Ishikawa (cell line): ENCODE measurements at regions not wholly inside any gene's neighbourhood (a gene's known extent, or its start where the extent isn't known, plus 50 kb on each side); places are given as distances from the start of the nearest gene placed in this dataset.

Source experiments
- CEBPB ChIP-seq: IDR thresholded peaks from 2 replicates; pipeline ENCODE4 v1.6.1; 2012
- CREB1 ChIP-seq: IDR thresholded peaks from 2 replicates; pipeline ENCODE4 v1.6.1; 2012; ENCODE audit warnings: low read depth
- EGR1 ChIP-seq: IDR thresholded peaks from 2 replicates; pipeline ENCODE4 v1.6.1; 2012
- EP300 ChIP-seq: IDR thresholded peaks from 2 replicates; pipeline ENCODE4 v1.6.1; 2012; ENCODE audit warnings: borderline replicate concordance
- FOXM1 ChIP-seq: IDR thresholded peaks from 2 replicates; pipeline ENCODE4 v1.6.1; 2012; ENCODE audit warnings: low read depth, borderline replicate concordance
- MAX ChIP-seq: IDR thresholded peaks from 2 replicates; pipeline ENCODE4 v1.6.1; 2012
- TAF1 ChIP-seq: IDR thresholded peaks from 2 replicates; pipeline ENCODE4 v1.6.1; 2012; ENCODE audit warnings: low read depth, mild to moderate bottlenecking
- ZBTB7A ChIP-seq: IDR thresholded peaks from 2 replicates; pipeline ENCODE4 v1.6.1; 2012; ENCODE audit warnings: low read depth
- TF ChIP-seq, protein P1 (sequence below): IDR thresholded peaks from 2 replicates; pipeline ENCODE4 v1.6.1; 2012; ENCODE audit warnings: low read depth, mild to moderate bottlenecking

DNA sequence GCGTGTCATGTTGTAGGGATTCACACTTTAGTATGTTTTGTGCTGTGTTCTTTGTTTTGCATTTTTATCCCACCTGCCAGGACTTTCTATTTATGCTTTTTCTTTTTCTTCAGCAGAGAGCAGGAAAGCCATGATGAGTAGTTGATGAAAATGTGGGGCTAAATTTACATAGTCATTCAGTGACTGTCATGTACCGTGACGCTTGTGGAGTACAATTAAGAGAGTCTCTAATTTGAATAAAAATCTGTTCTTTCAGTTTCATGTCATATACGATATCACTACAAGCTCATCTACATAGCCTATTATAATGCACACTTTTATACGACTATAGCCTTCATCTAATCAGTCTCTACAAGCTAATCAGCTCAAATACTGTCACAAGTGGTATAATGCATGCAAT lies 112.7 kb upstream of the SPATS2L start:
- no peak for TF ChIP-seq MAX
- TF ChIP-seq FOXM1 = no peak
- TF ChIP-seq, protein P1, sequence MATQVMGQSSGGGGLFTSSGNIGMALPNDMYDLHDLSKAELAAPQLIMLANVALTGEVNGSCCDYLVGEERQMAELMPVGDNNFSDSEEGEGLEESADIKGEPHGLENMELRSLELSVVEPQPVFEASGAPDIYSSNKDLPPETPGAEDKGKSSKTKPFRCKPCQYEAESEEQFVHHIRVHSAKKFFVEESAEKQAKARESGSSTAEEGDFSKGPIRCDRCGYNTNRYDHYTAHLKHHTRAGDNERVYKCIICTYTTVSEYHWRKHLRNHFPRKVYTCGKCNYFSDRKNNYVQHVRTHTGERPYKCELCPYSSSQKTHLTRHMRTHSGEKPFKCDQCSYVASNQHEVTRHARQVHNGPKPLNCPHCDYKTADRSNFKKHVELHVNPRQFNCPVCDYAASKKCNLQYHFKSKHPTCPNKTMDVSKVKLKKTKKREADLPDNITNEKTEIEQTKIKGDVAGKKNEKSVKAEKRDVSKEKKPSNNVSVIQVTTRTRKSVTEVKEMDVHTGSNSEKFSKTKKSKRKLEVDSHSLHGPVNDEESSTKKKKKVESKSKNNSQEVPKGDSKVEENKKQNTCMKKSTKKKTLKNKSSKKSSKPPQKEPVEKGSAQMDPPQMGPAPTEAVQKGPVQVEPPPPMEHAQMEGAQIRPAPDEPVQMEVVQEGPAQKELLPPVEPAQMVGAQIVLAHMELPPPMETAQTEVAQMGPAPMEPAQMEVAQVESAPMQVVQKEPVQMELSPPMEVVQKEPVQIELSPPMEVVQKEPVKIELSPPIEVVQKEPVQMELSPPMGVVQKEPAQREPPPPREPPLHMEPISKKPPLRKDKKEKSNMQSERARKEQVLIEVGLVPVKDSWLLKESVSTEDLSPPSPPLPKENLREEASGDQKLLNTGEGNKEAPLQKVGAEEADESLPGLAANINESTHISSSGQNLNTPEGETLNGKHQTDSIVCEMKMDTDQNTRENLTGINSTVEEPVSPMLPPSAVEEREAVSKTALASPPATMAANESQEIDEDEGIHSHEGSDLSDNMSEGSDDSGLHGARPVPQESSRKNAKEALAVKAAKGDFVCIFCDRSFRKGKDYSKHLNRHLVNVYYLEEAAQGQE = no peak
- no peak for TF ChIP-seq TAF1
- TF ChIP-seq EGR1 = no peak
- no peak for TF ChIP-seq CEBPB
- no peak for TF ChIP-seq ZBTB7A
- TF ChIP-seq CREB1 = no peak
- TF ChIP-seq EP300 = no peak
